ENCODE measurements at regions not wholly inside any gene's neighbourhood (a gene's known extent, or its start where the extent isn't known, plus 50 kb on each side); places are given as distances from the start of the nearest gene placed in this dataset.
"Not testable (repeated sequence)": the region's sequence is repeated elsewhere in the genome, so short reads cannot be mapped to it uniquely, and the experiment has no call there.

DNA sequence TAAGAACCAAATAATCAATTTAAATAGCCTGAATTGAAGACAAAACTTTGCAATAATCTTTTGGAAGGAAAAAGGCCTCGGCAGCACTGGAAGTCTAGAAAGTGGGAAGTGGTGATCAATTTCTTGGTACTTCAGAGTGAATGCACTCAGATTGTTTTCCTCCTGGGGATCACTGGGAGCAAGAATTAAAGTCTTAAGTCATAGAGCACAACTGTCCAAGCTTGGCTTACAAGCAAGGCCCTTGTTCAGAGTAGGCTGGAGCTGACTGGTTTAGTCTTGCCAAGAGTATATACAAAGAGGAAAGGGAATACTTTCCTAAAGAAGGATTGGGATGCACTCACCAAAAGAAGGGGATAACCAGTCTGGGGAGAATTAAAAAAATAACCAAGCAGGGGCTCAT, 637.1 kb downstream of the CCSER2 start:
- Histone ChIP-seq H3K4me1 (ENCODE audit: control insufficient read depth, insufficient read depth, low read length) (no peaks in the 10 kb centered on the region), H3K9me3 (ENCODE audit: control insufficient read depth, insufficient read depth, low read length) (no peaks in the 10 kb centered on the region), H3K4me3 (ENCODE audit: low read depth, low read length) (no peak overlapping the region), H3K9ac (ENCODE audit: low read depth, low read length) (no peak overlapping the region), H3K36me3 (ENCODE audit: control insufficient read depth, insufficient read depth, low read length) (no peaks in the 10 kb centered on the region), H3K27me3 (ENCODE audit: control insufficient read depth, insufficient read depth, low read length) (no peaks in the 10 kb centered on the region)

DNA sequence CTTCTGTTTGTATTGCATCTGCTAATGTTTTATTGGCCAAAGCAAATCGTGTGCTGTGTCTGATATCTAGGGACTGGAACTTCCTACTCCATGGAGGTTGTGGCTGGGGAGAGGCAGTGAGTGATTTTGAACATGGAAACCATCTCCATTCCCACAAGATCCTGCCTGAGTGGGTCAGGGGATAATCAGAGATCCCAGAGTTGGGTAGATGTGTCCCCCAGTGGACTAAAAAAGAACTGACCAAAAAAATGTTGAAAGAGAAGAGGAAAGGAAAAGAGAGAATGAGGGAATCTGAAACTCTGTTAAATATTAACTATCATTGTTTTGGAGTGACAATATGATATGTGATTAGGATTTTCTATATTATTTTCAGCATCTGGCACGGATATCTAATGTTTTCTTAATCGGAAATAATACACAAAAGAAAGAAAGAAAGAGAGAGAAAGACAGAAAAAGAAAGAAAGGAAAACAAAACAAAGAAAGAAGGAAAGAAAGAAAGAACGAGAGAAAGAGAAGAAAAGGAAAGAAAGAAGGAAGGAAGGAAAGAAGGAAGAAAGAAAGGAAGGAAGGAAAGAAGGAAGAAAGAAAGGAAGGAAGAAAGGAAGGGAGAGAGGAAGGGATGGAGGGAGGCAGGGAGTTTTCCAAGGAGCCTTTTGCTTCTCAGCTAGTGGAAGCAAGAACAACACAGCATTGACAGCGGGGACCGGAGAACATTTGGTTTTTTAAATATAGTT, 638.5 kb downstream of the CCSER2 start:
- Histone ChIP-seq H3K4me1 (ENCODE audit: control insufficient read depth, insufficient read depth, low read length) (no peaks in the 10 kb centered on the region), H3K27me3 (ENCODE audit: control insufficient read depth, insufficient read depth, low read length) (no peaks in the 10 kb centered on the region), H3K9me3 (ENCODE audit: control insufficient read depth, insufficient read depth, low read length) (no peaks in the 10 kb centered on the region), H3K9ac (ENCODE audit: low read depth, low read length) (no peak overlapping the region), H3K4me3 (ENCODE audit: low read depth, low read length) (no peak overlapping the region), H3K36me3 (ENCODE audit: control insufficient read depth, insufficient read depth, low read length) (no peaks in the 10 kb centered on the region)

GRCh38 chr10:84969297-84969696, 640.9 kb downstream of the CCSER2 start:
- not testable (repeated sequence) for H3K9ac ChIP-seq (ENCODE audit: low read depth, low read length); H3K9me3 ChIP-seq (ENCODE audit: control insufficient read depth, insufficient read depth, low read length); H3K36me3 ChIP-seq (ENCODE audit: control insufficient read depth, insufficient read depth, low read length); H3K4me3 ChIP-seq (ENCODE audit: low read depth, low read length); H3K27me3 ChIP-seq (ENCODE audit: control insufficient read depth, insufficient read depth, low read length); H3K4me1 ChIP-seq (ENCODE audit: control insufficient read depth, insufficient read depth, low read length)

GRCh38 chr10:84987039-84987438, 658.6 kb downstream of the CCSER2 start:
- Histone ChIP-seq H3K4me1 (ENCODE audit: control insufficient read depth, insufficient read depth, low read length) (peaks cover 9% of the 10 kb centered on the region), H3K9me3 (ENCODE audit: control insufficient read depth, insufficient read depth, low read length) (no peaks in the 10 kb centered on the region), H3K27me3 (ENCODE audit: control insufficient read depth, insufficient read depth, low read length) (no peaks in the 10 kb centered on the region), H3K4me3 (ENCODE audit: low read depth, low read length) (no peak overlapping the region), H3K9ac (ENCODE audit: low read depth, low read length) (no peak overlapping the region), H3K36me3 (ENCODE audit: control insufficient read depth, insufficient read depth, low read length) (no peaks in the 10 kb centered on the region)

- no peak overlapping the region for H3K9ac ChIP-seq (ENCODE audit: low read depth, low read length)
- no peaks in the 10 kb centered on the region for H3K9me3 ChIP-seq (ENCODE audit: control insufficient read depth, insufficient read depth, low read length)
- peaks cover 9% of the 10 kb centered on the region for H3K4me1 ChIP-seq (ENCODE audit: control insufficient read depth, insufficient read depth, low read length)
- no peaks in the 10 kb centered on the region for H3K36me3 ChIP-seq (ENCODE audit: control insufficient read depth, insufficient read depth, low read length)
- no peak overlapping the region for H3K4me3 ChIP-seq (ENCODE audit: low read depth, low read length)
- no peaks in the 10 kb centered on the region for H3K27me3 ChIP-seq (ENCODE audit: control insufficient read depth, insufficient read depth, low read length)
These were observed 659.6 kb downstream of the CCSER2 start for GRCh38 chr10:84988011-84988410.

DNA sequence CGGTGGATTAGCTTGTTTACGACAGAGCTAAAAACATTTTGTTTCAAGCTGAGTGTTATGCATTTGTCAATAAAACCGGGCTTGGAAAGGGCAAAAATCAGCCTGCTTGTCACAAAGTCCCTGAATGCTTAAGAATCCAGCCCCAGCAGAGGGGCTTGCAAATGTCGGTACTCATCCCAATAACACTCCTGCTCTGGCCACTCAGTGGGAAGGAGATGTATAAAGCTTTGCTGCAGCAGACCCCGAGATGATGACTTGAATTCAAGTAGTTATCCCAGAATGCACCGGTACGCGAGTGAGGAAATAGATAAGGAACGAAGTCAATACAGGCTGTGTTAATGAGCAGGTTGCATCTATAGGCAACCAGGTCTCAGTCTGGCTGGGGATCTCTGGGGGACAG, 662.3 kb downstream of the CCSER2 start:
- Histone ChIP-seq H3K4me3 (ENCODE audit: low read depth, low read length) (no peak overlapping the region), H3K9me3 (ENCODE audit: control insufficient read depth, insufficient read depth, low read length) (no peaks in the 10 kb centered on the region), H3K36me3 (ENCODE audit: control insufficient read depth, insufficient read depth, low read length) (no peaks in the 10 kb centered on the region), H3K4me1 (ENCODE audit: control insufficient read depth, insufficient read depth, low read length) (peaks cover 9% of the 10 kb centered on the region), H3K9ac (ENCODE audit: low read depth, low read length) (no peak overlapping the region), H3K27me3 (ENCODE audit: control insufficient read depth, insufficient read depth, low read length) (no peaks in the 10 kb centered on the region)

GRCh38 chr10:84991301-84991700, 662.9 kb downstream of the CCSER2 start:
- no peak overlapping the region for H3K4me3 ChIP-seq (ENCODE audit: low read depth, low read length)
- H3K36me3 ChIP-seq (ENCODE audit: control insufficient read depth, insufficient read depth, low read length) = no peaks in the 10 kb centered on the region
- H3K27me3 ChIP-seq (ENCODE audit: control insufficient read depth, insufficient read depth, low read length) = no peaks in the 10 kb centered on the region
- H3K9ac ChIP-seq (ENCODE audit: low read depth, low read length) = no peak overlapping the region
- H3K4me1 ChIP-seq (ENCODE audit: control insufficient read depth, insufficient read depth, low read length) = peaks cover 9% of the 10 kb centered on the region
- no peaks in the 10 kb centered on the region for H3K9me3 ChIP-seq (ENCODE audit: control insufficient read depth, insufficient read depth, low read length)

DNA sequence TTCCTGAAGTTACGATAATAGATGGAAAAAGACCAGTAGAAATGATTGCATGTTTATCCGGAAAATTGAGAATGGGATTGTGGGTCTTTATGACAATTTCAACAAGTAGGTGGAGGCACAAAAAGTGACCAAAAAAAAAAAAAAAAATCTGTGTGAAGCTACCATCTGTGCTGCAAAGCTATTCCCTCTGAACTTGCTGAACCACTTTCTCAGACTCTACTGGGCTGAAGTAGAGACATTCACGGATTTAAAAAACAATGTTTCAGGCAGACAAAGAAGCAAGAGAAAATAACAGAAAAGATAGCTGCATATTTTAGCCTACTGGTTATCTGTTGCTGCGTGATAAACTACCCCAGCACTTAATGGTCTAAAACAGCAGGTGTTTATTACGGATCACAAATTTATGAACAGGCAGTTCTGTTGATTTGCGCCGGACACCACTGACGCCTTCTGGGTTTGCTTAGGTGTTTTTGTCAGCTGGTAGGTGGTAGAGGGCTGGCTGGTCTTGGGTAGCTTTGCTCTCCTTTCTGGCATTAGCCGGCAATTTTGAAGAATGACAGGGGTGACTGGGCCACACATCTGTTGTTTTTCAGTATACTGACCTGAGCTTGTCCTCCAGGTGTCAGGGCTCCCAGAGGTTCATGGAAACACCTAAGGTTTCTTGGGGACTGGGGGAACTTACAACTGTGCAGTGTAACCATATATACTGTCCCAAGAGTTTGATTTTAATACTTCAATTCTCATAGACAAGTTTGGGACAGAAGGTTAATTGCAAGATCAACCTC, 665.1 kb downstream of the CCSER2 start:
- H3K36me3 ChIP-seq (ENCODE audit: control insufficient read depth, insufficient read depth, low read length) = no peaks in the 10 kb centered on the region
- peaks cover 9% of the 10 kb centered on the region for H3K4me1 ChIP-seq (ENCODE audit: control insufficient read depth, insufficient read depth, low read length)
- no peaks in the 10 kb centered on the region for H3K9me3 ChIP-seq (ENCODE audit: control insufficient read depth, insufficient read depth, low read length)
- H3K9ac ChIP-seq (ENCODE audit: low read depth, low read length) = no peak overlapping the region
- H3K27me3 ChIP-seq (ENCODE audit: control insufficient read depth, insufficient read depth, low read length) = no peaks in the 10 kb centered on the region
- no peak overlapping the region for H3K4me3 ChIP-seq (ENCODE audit: low read depth, low read length)

DNA sequence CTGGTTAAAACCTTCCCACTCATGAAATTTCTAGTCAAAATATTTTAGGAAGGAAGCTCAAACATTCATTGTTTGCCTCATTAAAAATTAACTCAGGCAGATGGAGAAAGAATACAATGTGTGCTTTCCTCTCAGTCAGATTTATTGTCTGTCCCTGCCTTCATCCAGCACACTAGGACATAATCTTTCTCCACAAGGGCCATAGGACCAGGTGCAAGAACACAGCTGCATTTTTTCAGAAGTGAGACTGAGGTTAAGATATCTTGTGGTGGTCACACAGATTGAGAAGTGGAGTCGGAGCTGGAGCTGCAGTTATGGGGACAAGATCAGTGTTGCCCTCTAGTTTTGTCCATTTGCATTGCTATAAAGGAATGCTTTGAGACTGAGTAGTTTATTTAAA, 666.3 kb downstream of the CCSER2 start:
- H3K36me3 ChIP-seq (ENCODE audit: control insufficient read depth, insufficient read depth, low read length) = no peaks in the 10 kb centered on the region
- no peak overlapping the region for H3K4me3 ChIP-seq (ENCODE audit: low read depth, low read length)
- no peaks in the 10 kb centered on the region for H3K9me3 ChIP-seq (ENCODE audit: control insufficient read depth, insufficient read depth, low read length)
- no peak overlapping the region for H3K9ac ChIP-seq (ENCODE audit: low read depth, low read length)
- H3K4me1 ChIP-seq (ENCODE audit: control insufficient read depth, insufficient read depth, low read length) = peaks cover 9% of the 10 kb centered on the region
- no peaks in the 10 kb centered on the region for H3K27me3 ChIP-seq (ENCODE audit: control insufficient read depth, insufficient read depth, low read length)

GRCh38 chr10:84996580-84996979, 668.2 kb downstream of the CCSER2 start:
- Histone ChIP-seq H3K9ac (ENCODE audit: low read depth, low read length) (no peak overlapping the region), H3K27me3 (ENCODE audit: control insufficient read depth, insufficient read depth, low read length) (no peaks in the 10 kb centered on the region), H3K4me1 (ENCODE audit: control insufficient read depth, insufficient read depth, low read length) (no peaks in the 10 kb centered on the region), H3K4me3 (ENCODE audit: low read depth, low read length) (no peak overlapping the region), H3K36me3 (ENCODE audit: control insufficient read depth, insufficient read depth, low read length) (no peaks in the 10 kb centered on the region), H3K9me3 (ENCODE audit: control insufficient read depth, insufficient read depth, low read length) (no peaks in the 10 kb centered on the region)

GRCh38 chr10:84997870-84998269, 669.5 kb downstream of the CCSER2 start:
- no peaks in the 10 kb centered on the region for H3K27me3 ChIP-seq (ENCODE audit: control insufficient read depth, insufficient read depth, low read length)
- no peaks in the 10 kb centered on the region for H3K36me3 ChIP-seq (ENCODE audit: control insufficient read depth, insufficient read depth, low read length)
- no peaks in the 10 kb centered on the region for H3K9me3 ChIP-seq (ENCODE audit: control insufficient read depth, insufficient read depth, low read length)
- H3K9ac ChIP-seq (ENCODE audit: low read depth, low read length) = no peak overlapping the region
- H3K4me3 ChIP-seq (ENCODE audit: low read depth, low read length) = no peak overlapping the region
- no peaks in the 10 kb centered on the region for H3K4me1 ChIP-seq (ENCODE audit: control insufficient read depth, insufficient read depth, low read length)

DNA sequence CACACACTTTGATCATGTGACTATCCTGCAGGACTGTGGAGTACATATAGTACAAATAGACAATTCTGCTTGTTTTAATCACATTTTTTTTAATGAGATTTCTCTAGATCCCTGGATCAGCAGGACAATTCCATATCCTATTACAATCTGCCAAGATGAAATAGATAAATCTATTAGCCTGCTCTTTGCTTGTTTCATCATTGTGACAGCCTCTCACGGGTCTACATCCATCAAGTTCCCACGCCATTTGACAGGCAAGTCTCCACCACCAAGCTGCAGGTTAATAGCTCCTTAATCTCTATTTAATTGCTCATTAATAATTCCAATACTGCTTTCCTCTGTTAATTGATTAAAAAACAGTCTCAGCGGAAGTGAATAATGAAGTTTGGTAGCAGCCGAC, 671.5 kb downstream of the CCSER2 start:
- Histone ChIP-seq H3K27me3 (ENCODE audit: control insufficient read depth, insufficient read depth, low read length) (no peaks in the 10 kb centered on the region), H3K36me3 (ENCODE audit: control insufficient read depth, insufficient read depth, low read length) (no peaks in the 10 kb centered on the region), H3K4me1 (ENCODE audit: control insufficient read depth, insufficient read depth, low read length) (no peaks in the 10 kb centered on the region), H3K9me3 (ENCODE audit: control insufficient read depth, insufficient read depth, low read length) (no peaks in the 10 kb centered on the region), H3K4me3 (ENCODE audit: low read depth, low read length) (no peak overlapping the region), H3K9ac (ENCODE audit: low read depth, low read length) (no peak overlapping the region)

All from iPS-15b (cell line).